Stimulated activated naive B cell treated with anti-CD40 and anti-IgM and Interleukin-4, amounts not matched to agents 10 μg/mL and 1 μg/mL and 100 μg/mL, for 72 hours (primary cell): ENCODE measurements at regions not wholly inside any gene's neighbourhood (a gene's known extent, or its start where the extent isn't known, plus 50 kb on each side); places are given as distances from the start of the nearest gene placed in this dataset.
"Not testable (repeated sequence)": the region's sequence is repeated elsewhere in the genome, so short reads cannot be mapped to it uniquely, and the experiment has no call there.

Experiments
- ATAC-seq, 2 donors: fragments of 150-1000 bp; cut with Tn5 transposase; replicated peaks; 2 replicates each; pipeline ENCODE4 v1.10.0; 2021; ENCODE audit warnings: moderate library complexity in 1 of 2
- DNase-seq: peaks from one replicate; pipeline ENCODE4 v3.0.0; 2021
- H3K27ac Mint-ChIP-seq: one replicate; pipeline ENCODE4 v1.8.0; 2022; ENCODE audit warnings: mild to moderate bottlenecking, mixed read lengths
- H3K27me3 Mint-ChIP-seq, 2 donors: one replicate each; pipeline ENCODE4 v1.8.0; 2022; ENCODE audit warnings: mixed read lengths in 2 of 2
- H3K36me3 Mint-ChIP-seq, 2 donors: one replicate each; pipeline ENCODE4 v1.8.0; 2022; ENCODE audit warnings: mixed read lengths in 2 of 2, mild to moderate bottlenecking in 1 of 2
- H3K4me1 Mint-ChIP-seq, 2 donors: one replicate each; pipeline ENCODE4 v1.8.0; 2022; ENCODE audit warnings: mixed read lengths in 2 of 2, mild to moderate bottlenecking in 1 of 2
- H3K4me3 Mint-ChIP-seq, 2 donors: one replicate each; pipeline ENCODE4 v1.8.0; 2022; ENCODE audit warnings: mild to moderate bottlenecking in 2 of 2, mixed read lengths in 2 of 2, moderate library complexity in 1 of 2
- H3K9me3 Mint-ChIP-seq, 2 donors: one replicate each; pipeline ENCODE4 v1.8.0; 2022; ENCODE audit warnings: mixed read lengths in 2 of 2, mild to moderate bottlenecking in 1 of 2

DNA sequence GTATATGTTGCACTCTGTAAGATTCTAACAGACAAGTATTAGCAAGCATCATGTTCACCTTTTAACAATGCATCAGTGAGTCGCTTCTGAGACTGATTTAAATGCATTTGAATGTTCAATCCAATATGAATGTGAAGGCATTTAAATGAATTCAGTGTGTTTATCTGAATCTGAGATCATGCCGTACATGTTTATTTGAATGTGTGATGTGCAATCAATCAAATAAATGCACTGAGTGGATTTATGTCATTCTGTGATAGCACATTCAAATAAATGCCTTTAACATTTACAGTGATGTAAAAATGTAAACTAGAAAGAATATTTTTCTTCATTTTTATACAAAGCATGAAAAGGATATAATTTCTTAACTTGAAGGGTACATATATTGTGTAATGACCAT lies 1063.5 kb upstream of the NUDT12 start:
- Mint-ChIP-seq H3K27ac (no peak overlapping the region), H3K9me3 (peaks cover 3 to 5% of the 10 kb centered on the region in 2 donors), H3K36me3 (no peaks in the 10 kb centered on the region), H3K4me3 (no peak overlapping the region), H3K27me3 (no peaks in the 10 kb centered on the region), H3K4me1 (no peaks in the 10 kb centered on the region)
- DNase-seq (no peak), ATAC-seq (no peak)

DNA sequence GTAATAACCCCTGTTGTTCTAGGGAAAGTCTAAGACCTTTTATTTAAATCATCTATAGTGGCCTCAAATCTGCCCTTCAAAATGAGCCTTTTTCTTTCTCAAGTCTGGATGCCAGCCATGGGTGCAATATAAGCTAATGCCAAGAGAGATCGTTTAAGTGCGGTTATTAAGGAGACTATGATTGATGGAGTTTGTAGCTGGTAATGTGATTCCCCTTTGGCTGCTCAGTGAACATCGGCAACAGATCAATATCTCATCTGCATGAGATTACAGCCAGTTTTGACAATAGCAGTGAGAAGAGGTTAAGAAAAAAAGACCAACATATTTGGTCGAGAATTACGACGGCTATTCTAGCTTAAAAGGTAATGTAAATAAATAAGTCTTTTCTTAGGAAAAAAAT lies 1049.4 kb upstream of the NUDT12 start:
- Mint-ChIP-seq H3K4me1 (no peaks in the 10 kb centered on the region), H3K27ac (no peak overlapping the region), H3K27me3 (no peaks in the 10 kb centered on the region), H3K9me3 (no peaks in the 10 kb centered on the region), H3K36me3 (no peaks in the 10 kb centered on the region), H3K4me3 (no peak overlapping the region)
- no peak for DNase-seq
- ATAC-seq = no peak

GRCh38 chr5:104611135-104611767 lies 1048.7 kb upstream of the NUDT12 start:
- Mint-ChIP-seq H3K4me1 (no peaks in the 10 kb centered on the region), H3K27me3 (no peaks in the 10 kb centered on the region), H3K36me3 (no peaks in the 10 kb centered on the region), H3K4me3 (no peak overlapping the region), H3K9me3 (no peaks in the 10 kb centered on the region), H3K27ac (no peak overlapping the region)
- ATAC-seq = no peak
- DNase-seq = no peak

- no peak overlapping the region for H3K27ac Mint-ChIP-seq
- no peak for ATAC-seq
- no peaks in the 10 kb centered on the region for H3K36me3 Mint-ChIP-seq
- H3K9me3 Mint-ChIP-seq = peaks cover 0 to 6% of the 10 kb centered on the region in 2 donors
- no peak for DNase-seq
- no peaks in the 10 kb centered on the region for H3K4me1 Mint-ChIP-seq
- H3K4me3 Mint-ChIP-seq = no peak overlapping the region
- H3K27me3 Mint-ChIP-seq = no peaks in the 10 kb centered on the region
These were observed 1043.8 kb upstream of the NUDT12 start for GRCh38 chr5:104606258-104606829.

- Mint-ChIP-seq H3K27ac (no peak overlapping the region), H3K4me3 (no peak overlapping the region), H3K36me3 (no peaks in the 10 kb centered on the region), H3K4me1 (no peaks in the 10 kb centered on the region), H3K9me3 (peaks cover 0 to 12% of the 10 kb centered on the region in 2 donors), H3K27me3 (no peaks in the 10 kb centered on the region)
- DNase-seq = no peak
- ATAC-seq = no peak
These were observed 1037.1 kb upstream of the NUDT12 start for GRCh38 chr5:104599726-104600125.

GRCh38 chr5:104598285-104598684 lies 1035.7 kb upstream of the NUDT12 start:
- no peak overlapping the region for H3K4me3 Mint-ChIP-seq
- no peaks in the 10 kb centered on the region for H3K4me1 Mint-ChIP-seq
- H3K9me3 Mint-ChIP-seq = peaks cover 0 to 13% of the 10 kb centered on the region in 2 donors
- no peaks in the 10 kb centered on the region for H3K27me3 Mint-ChIP-seq
- H3K36me3 Mint-ChIP-seq = no peaks in the 10 kb centered on the region
- H3K27ac Mint-ChIP-seq = no peak overlapping the region
- DNase-seq = no peak
- no peak for ATAC-seq

DNA sequence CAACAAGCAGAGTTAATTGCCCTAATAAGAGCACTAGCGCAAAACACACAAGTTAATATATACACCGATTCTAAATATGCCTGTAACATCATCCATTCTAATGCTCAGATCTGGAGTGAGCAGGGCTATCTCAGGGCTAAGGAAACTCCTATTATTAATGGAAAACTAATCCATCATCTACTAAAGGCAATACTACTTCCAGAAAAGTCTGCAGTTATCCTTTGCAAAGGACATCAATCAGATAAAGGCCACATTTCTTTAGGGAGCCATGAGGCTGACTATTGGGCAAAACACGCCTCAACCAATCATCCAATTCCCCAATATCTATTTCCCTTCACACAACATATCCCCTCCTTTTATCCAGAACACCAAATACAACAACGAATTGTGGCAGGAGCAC lies 1032.3 kb upstream of the NUDT12 start:
- no peak overlapping the region for H3K27ac Mint-ChIP-seq
- peaks cover 6 to 20% of the 10 kb centered on the region in 2 donors for H3K9me3 Mint-ChIP-seq

GRCh38 chr5:104576677-104577076 lies 1014.1 kb upstream of the NUDT12 start:
- no peaks in the 10 kb centered on the region for H3K36me3 Mint-ChIP-seq
- H3K4me1 Mint-ChIP-seq = no peaks in the 10 kb centered on the region
- peaks cover 0 to 2% of the 10 kb centered on the region in 2 donors for H3K9me3 Mint-ChIP-seq
- H3K27ac Mint-ChIP-seq = no peak overlapping the region
- DNase-seq = no peak
- no peaks in the 10 kb centered on the region for H3K27me3 Mint-ChIP-seq
- no peak for ATAC-seq
- H3K4me3 Mint-ChIP-seq = no peak overlapping the region

More for the DNA sequence above, 1032.3 kb upstream of the NUDT12 start:
- ATAC-seq (no peak), DNase-seq (no peak)
- Mint-ChIP-seq H3K4me3 (no peak overlapping the region), H3K4me1 (no peaks in the 10 kb centered on the region), H3K27me3 (no peaks in the 10 kb centered on the region), H3K36me3 (no peaks in the 10 kb centered on the region)

- no peaks in the 10 kb centered on the region for H3K4me1 Mint-ChIP-seq
- DNase-seq = no peak
- no peak overlapping the region for H3K4me3 Mint-ChIP-seq
- peaks cover 0 to 2% of the 10 kb centered on the region in 2 donors for H3K9me3 Mint-ChIP-seq
- ATAC-seq = no peak
- H3K27me3 Mint-ChIP-seq = no peaks in the 10 kb centered on the region
- H3K36me3 Mint-ChIP-seq = no peaks in the 10 kb centered on the region
- H3K27ac Mint-ChIP-seq = no peak overlapping the region
These were observed 1011.5 kb upstream of the NUDT12 start for GRCh38 chr5:104573949-104574709.

DNA sequence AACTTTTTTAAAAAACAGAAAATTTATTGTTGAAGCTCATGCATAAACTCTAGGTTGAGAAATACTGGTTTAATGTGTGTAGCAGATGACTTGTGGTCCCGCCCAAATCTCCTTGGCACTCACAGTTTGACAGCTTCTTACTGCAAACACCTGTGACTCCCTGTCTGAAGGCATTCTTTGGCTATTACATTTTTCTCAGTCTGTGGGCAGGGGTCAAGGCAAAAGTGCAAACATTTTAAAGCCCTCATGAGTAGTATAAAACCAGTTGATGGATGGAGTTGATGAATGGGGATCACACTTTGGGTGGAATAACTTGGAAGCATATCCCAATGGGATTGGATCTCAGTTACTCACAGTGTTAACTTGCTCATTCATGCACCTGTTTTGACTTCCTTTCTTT lies 1007.0 kb upstream of the NUDT12 start:
- Mint-ChIP-seq H3K36me3 (no peaks in the 10 kb centered on the region), H3K4me1 (no peaks in the 10 kb centered on the region), H3K9me3 (peaks cover 0 to 2% of the 10 kb centered on the region in 2 donors), H3K27ac (no peak overlapping the region), H3K4me3 (no peak overlapping the region), H3K27me3 (no peaks in the 10 kb centered on the region)
- DNase-seq (no peak), ATAC-seq (no peak)

DNA sequence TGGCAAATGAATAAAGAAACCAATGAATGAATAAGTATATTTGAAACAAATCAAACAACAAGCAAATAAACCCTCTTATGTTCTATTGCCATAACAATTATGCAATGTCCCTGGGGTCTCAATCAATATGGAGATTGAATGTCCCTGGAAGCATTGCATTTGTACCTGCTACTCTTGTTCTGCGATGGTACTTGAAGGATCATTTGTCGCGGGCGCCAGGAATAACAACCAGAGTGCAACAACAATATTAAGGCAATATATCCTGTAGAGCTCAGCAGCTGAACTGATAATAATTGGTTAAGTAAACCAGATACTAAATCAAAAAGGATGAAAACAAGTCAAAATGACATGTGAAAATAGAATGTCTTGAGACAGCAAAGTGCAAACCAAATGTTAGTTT lies 1001.9 kb upstream of the NUDT12 start:
- no peaks in the 10 kb centered on the region for H3K4me1 Mint-ChIP-seq
- H3K9me3 Mint-ChIP-seq = peaks cover 0 to 4% of the 10 kb centered on the region in 2 donors

DNA sequence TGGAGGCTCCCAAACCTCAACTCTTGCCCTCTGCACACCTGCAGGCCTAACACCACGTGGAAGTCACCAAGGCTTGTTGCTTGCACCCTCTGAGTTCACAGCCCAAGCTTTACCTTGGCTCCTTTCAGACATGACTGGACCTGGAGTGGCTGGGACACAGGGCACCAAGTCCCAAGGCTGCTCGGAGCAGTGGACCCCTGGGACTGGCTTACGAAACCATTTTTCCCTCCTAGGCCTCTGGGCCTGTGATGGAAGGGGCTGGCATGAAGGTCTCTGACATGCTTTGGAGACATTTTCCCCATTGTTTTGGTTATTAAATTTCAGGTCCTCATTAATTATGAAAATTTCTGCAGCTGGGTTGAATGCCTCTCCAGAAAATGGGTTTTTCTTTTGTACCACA lies 994.4 kb upstream of the NUDT12 start:
- Mint-ChIP-seq H3K27ac (no peak overlapping the region), H3K9me3 (peaks cover 0 to 11% of the 10 kb centered on the region in 2 donors), H3K27me3 (no peaks in the 10 kb centered on the region), H3K36me3 (no peaks in the 10 kb centered on the region), H3K4me1 (no peaks in the 10 kb centered on the region), H3K4me3 (no peak overlapping the region)
- ATAC-seq = no peak
- DNase-seq = no peak

More for the DNA sequence above, 1001.9 kb upstream of the NUDT12 start:
- Mint-ChIP-seq H3K27ac (no peak overlapping the region), H3K27me3 (no peaks in the 10 kb centered on the region), H3K36me3 (no peaks in the 10 kb centered on the region), H3K4me3 (no peak overlapping the region)
- no peak for DNase-seq
- no peak for ATAC-seq

- no peaks in the 10 kb centered on the region for H3K4me1 Mint-ChIP-seq
- ATAC-seq (no peak), DNase-seq (no peak)
- H3K4me3 Mint-ChIP-seq = no peak overlapping the region
- H3K9me3 Mint-ChIP-seq = peaks cover 0 to 2% of the 10 kb centered on the region in 2 donors
- H3K27ac Mint-ChIP-seq = no peak overlapping the region
- no peaks in the 10 kb centered on the region for H3K27me3 Mint-ChIP-seq
- H3K36me3 Mint-ChIP-seq = no peaks in the 10 kb centered on the region
These were observed 989.0 kb upstream of the NUDT12 start for GRCh38 chr5:104551628-104552027.

- not testable (repeated sequence) for H3K27me3 Mint-ChIP-seq, DNase-seq, H3K36me3 Mint-ChIP-seq, H3K27ac Mint-ChIP-seq, ATAC-seq, H3K4me1 Mint-ChIP-seq, H3K9me3 Mint-ChIP-seq, H3K4me3 Mint-ChIP-seq
These were observed 984.3 kb upstream of the NUDT12 start for GRCh38 chr5:104546871-104547270.
